ENCODE measurements at regions not wholly inside any gene's neighbourhood (a gene's known extent, or its start where the extent isn't known, plus 50 kb on each side); places are given as distances from the start of the nearest gene placed in this dataset.
"Not testable (repeated sequence)": the region's sequence is repeated elsewhere in the genome, so short reads cannot be mapped to it uniquely, and the experiment has no call there.

GRCh38 chr16:75780669-75781068, 54.4 kb upstream of the CPHXL start:
- DNase-seq = no peak

GRCh38 chr16:75781683-75782343, 55.5 kb upstream of the CPHXL start:
- no peak for DNase-seq

GRCh38 chr16:75787440-75787839, 61.1 kb upstream of the CPHXL start:
- DNase-seq = no peak

GRCh38 chr16:75789237-75789636, 62.9 kb upstream of the CPHXL start:
- peak; percentile 40 for DNase-seq

GRCh38 chr16:75792771-75793492, 66.6 kb upstream of the CPHXL start:
- no peak for DNase-seq

- no peak for DNase-seq
Observed at GRCh38 chr16:75793641-75794040, 67.4 kb upstream of the CPHXL start.

- DNase-seq = no peak
Observed at GRCh38 chr16:75794426-75794825, 68.1 kb upstream of the CPHXL start.

GRCh38 chr16:75798714-75799113, 72.4 kb upstream of the CPHXL start:
- no peak for DNase-seq

- no peak for DNase-seq
Observed at GRCh38 chr16:75801307-75801706, 75.0 kb upstream of the CPHXL start.

- DNase-seq = no peak
Observed at GRCh38 chr16:75803753-75804152, 77.5 kb upstream of the CPHXL start.

- no peak for DNase-seq
Observed at GRCh38 chr16:75804368-75804767, 78.1 kb upstream of the CPHXL start.

- no peak for DNase-seq
Observed at GRCh38 chr16:75805946-75806345, 79.7 kb upstream of the CPHXL start.

- DNase-seq = no peak
Observed at GRCh38 chr16:75806487-75806886, 80.2 kb upstream of the CPHXL start.

- DNase-seq = no peak
Observed at GRCh38 chr16:75810342-75810741, 84.1 kb upstream of the CPHXL start.

- no peak for DNase-seq
Observed at GRCh38 chr16:75811020-75811634, 84.8 kb upstream of the CPHXL start.

GRCh38 chr16:75818491-75818890, 92.2 kb upstream of the CPHXL start:
- DNase-seq = no peak

GRCh38 chr16:75820672-75821071, 94.4 kb upstream of the CPHXL start:
- DNase-seq = peak; percentile 5

- DNase-seq = no peak
Observed at GRCh38 chr16:75821117-75821516, 94.8 kb upstream of the CPHXL start.

- not testable (repeated sequence) for DNase-seq
Observed at GRCh38 chr16:75825750-75826149, 99.5 kb upstream of the CPHXL start.

- not testable (repeated sequence) for DNase-seq
Observed at GRCh38 chr16:75827372-75828038, 101.2 kb upstream of the CPHXL start.

GRCh38 chr16:75833385-75833784, 107.1 kb upstream of the CPHXL start:
- DNase-seq = not testable (repeated sequence)

- no peak for DNase-seq
Observed at GRCh38 chr16:75836347-75837010, 110.2 kb upstream of the CPHXL start.

- DNase-seq = no peak
Observed at GRCh38 chr16:75837264-75837663, 111.0 kb upstream of the CPHXL start.
